Heart left ventricle (tissue), 13 donors: ENCODE measurements at regions not wholly inside any gene's neighbourhood (a gene's known extent, or its start where the extent isn't known, plus 50 kb on each side); places are given as distances from the start of the nearest gene placed in this dataset.

Source experiments
- POLR2A ChIP-seq, 2 donors: fragments of 450-650 bp; IDR thresholded peaks; one replicate each; pipeline ENCODE4 v1.6.1; 2017; ENCODE audit warnings: antibody characterized with exemption in 2 of 2, mild to moderate bottlenecking in 2 of 2, moderate library complexity in 2 of 2
- TF ChIP-seq, protein P1 (sequence below), 12 donors: fragments of 200-600 bp; sonication (generic) in 4 of 12; IDR thresholded peaks; one replicate each; pipeline versions ENCODE4 v1.5.0 to v1.8.0; 2018 to 2022; ENCODE audit warnings: antibody characterized with exemption in 12 of 12, mild to moderate bottlenecking in 5 of 12
- donor health status: ischemic (EF 13 %, LVEDD 7.1; RV severe dilation, severe dysfunction).
- donor health status: DM: no; HTN: yes; CAD: no.
- donor health status: DM: no; HTN: no; CAD: no.
- donor health status: ischemic (EF 25% LVEDD 6.9; RV normal size, moderate dysfunction).
- donor health status: ischemic (EF 25% LVEDD 5.7; RV mildly dilated, moderate dysfunction).
- donor health status: ischemic (EF 35%, LVEDD 5.7; RV mildly dilated, moderate dysfunction).
- donor health status: nonischemic (EF 11% LVEDD 7.7; RV severe dilation, severe dysfunction).
- donor health status: DM: yes; HTN: yes; CAD: no.
- donor health status: PGD.
- donor health status: ischemic (EF 29% LVEDD 5.4; RV normal size, mild dysfunction).
- donor health status: nonischemic (EF 23%, LVEDD 6.1; RV moderate dilation, normal function).

DNA sequence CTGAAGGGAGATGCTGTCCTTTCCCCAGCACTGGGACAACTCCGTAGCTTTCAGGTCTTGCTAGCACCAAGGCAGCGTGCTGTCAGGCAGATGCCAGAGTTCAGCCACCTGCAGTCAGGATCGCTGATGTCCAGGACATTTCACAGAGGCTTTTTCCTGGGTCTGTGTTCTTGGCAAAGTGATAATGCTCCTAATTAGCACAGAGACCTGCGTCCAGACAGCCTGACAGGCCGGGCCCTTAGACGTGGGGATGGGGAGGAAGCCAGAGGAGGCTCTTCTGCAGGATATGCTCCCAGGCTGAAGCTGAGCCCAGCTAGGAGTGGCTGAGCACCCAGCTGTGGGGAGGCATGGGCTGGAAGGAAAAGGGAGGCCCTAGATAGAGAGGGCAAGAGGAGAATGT is 82.5 kb upstream of the TBX20 start:
- no peak for TF ChIP-seq POLR2A (IDR thresholded peaks at IDR 0.05)
- TF ChIP-seq, protein P1, sequence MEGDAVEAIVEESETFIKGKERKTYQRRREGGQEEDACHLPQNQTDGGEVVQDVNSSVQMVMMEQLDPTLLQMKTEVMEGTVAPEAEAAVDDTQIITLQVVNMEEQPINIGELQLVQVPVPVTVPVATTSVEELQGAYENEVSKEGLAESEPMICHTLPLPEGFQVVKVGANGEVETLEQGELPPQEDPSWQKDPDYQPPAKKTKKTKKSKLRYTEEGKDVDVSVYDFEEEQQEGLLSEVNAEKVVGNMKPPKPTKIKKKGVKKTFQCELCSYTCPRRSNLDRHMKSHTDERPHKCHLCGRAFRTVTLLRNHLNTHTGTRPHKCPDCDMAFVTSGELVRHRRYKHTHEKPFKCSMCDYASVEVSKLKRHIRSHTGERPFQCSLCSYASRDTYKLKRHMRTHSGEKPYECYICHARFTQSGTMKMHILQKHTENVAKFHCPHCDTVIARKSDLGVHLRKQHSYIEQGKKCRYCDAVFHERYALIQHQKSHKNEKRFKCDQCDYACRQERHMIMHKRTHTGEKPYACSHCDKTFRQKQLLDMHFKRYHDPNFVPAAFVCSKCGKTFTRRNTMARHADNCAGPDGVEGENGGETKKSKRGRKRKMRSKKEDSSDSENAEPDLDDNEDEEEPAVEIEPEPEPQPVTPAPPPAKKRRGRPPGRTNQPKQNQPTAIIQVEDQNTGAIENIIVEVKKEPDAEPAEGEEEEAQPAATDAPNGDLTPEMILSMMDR (IDR thresholded peaks at IDR 0.05), result no peak
